ENCODE measurements at regions not wholly inside any gene's neighbourhood (a gene's known extent, or its start where the extent isn't known, plus 50 kb on each side); places are given as distances from the start of the nearest gene placed in this dataset.

DNA sequence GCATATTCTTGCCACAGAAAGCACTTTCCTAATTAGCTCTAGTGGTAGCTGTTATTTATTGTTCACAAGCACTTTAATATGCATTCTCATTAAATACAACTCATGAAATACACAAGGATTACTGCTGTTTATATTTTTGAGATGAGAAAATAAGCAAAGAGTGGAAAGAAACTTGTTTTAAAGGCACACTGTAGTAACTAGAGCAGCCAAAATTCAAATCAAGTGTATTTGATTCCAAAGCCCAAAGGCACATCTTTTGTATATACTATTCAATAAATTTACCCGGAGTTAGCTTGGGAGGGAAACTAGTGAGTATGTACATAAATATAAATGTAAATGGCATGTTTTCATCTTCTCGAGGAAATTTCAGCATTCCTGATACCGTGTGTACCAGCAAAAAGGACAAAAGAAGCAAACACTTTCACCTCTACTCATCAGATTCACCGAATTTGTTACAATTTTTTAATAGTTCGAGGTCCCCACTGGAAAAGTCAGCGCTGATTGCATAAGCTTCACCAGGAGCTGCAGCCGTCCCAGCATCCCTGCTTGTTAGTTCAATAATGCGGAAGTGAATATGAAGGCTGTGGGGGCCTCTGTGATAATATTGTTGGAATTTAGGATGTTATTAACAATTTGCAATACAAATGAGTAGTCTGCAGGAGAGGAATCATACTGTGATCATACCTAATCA, 371.6 kb upstream of the MON1B start:
- no peak for DNase-seq

DNA sequence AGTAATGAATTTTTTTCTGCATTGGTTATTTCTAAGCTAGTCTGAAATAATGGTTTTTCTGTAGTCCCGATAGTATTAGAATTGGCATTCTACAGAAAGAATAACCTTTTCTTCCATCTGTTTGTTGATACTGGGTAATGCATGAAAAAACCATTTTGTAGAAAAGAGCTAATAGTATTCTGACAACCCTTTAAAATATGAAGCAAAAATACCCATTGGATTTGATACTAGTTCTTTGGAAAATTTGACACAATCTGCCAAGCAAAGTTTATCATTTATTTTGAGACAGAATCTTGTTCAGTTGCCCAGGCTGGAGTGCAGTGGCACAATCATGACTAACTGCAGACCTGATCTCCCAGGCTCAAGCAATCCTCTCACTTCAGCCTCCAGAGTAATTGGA, 366.8 kb upstream of the MON1B start:
- DNase-seq: no peak

DNA sequence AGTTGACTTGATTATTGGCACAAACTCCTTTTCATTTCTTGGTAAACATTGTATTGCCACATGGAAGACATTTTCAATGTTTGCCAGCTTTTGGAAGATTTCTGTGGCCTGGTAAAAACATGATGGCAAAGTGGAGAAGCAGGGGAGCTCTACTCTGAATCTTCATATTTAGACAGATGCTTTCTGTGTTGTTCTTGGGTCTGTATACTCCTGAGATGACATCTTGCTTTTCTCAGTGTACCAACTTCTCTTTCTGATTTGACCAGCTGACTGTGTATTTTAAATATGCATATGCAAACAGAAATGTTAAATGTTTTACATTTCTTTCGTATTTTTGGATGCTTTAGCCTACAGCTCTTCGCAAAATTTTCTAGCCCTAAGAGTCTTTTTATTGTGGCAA, 366.2 kb upstream of the MON1B start:
- no peak for DNase-seq

DNA sequence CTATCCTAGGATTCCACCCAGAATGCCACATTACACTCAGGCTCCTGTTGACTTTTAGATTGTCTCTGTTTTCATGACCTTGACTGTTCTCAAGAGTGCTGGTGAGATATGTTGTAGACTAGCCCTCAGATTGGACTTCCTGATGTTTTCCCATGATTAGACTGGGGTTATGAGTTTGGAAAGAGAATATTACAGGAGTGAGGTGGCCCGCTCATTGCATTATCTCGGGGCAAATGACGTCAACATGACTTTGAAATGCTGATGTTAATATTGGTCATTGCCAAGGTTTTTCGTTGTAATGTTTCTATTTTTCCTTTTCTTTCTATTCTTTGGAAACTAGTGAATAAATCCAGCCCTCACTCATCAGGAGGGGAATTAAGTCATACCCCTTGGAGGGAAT, 355.7 kb upstream of the MON1B start:
- DNase-seq: no peak

DNA sequence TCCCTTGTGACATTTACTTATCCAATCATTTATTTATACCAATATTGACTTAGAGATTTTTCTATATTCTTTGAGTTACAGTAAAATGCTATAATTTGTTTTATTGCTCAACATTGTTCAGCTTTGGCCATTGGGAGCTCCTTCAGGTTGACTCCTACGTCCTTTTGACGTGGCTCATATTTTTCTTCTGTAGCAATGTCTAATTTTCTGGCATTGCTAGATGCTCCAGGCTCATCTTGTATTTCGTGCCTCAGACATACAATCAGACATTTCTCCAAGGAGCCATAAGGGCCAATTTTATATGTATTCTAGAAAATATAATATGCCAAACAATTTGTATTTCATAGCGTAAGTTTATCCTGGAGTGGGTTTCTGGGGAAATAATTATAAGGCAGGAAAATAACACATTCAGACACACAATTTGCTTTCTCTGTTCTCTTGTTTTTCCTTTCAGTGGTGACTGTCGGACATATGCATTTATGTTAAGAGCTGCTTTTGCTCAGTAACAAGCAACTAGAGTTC, 355.1 kb upstream of the MON1B start:
- no peak for DNase-seq

DNA sequence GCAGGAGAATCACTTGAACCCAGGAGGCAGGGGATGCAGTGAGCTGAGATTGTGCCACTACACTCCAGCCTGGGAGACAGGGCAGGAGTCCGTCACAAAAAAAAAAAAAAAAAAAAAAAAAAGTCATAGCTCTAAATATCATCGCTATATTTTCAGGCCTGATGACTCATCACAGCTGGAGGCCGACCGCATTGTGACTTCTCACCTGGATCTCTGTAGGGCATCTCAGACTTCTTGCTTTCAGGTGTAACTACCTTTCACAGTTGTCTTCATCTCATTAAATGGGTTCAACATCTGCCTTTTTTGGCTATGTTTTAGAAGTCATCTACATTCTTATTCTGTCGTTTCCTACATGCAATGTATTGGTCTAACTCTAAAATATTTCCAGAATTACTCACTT, 353.1 kb upstream of the MON1B start:
- DNase-seq: no peak

DNA sequence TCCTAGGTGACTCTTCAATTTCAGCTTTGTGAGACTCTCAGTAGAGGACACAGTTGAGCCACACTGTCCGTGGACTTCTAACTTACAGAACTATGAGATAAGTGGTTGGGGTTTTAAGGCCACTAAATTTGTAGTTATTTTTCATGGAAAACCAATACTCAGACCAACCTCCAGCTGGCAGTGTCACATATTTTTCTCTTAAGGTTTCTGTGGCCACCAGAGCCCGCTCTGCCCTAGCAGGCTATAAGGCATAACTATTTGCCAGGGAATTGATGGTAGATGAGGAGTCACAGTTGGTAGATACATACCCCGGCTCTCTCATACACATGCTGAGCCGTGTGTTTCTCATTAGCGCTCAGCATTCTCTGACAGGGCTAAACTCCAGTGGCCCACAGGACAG, 336.8 kb upstream of the MON1B start:
- no peak for DNase-seq

DNA sequence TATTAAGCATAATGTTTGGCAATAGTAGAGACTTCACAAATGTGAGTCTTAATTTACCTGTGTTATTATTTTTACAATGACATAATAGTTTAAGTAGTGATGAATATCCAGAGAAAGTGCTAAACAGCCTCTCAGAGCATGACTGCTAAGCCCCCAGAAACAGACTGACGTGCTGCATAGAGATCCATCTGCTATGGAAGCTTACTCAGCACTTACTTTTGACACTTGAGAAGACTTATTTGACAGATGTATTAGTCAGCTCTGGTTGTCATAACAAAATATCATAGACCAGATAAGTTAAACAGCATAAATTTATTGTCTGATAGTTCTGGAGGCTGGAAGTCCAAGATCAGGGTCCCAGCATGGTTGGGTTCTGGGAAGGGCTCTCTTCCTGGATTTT, 334.9 kb upstream of the MON1B start:
- DNase-seq: no peak

DNA sequence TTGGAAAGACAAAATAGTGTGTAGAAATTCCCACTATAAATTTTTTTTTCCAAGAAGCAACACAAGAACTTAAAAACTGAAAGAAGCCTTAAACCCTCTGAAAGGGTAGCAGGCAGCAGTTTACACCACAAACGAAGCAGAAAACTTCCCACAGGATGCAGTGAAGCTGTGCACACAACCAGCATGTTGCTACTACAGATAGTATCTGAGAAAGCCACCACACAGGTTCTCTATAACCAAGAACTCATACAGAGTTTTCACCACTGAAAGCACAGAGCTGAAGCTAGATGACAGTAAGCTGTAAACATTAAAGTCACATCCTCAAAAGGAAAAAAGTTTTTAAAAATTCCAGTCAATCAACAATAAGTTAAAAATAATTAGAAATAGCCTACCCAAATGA, 333.6 kb upstream of the MON1B start:
- no peak for DNase-seq

DNA sequence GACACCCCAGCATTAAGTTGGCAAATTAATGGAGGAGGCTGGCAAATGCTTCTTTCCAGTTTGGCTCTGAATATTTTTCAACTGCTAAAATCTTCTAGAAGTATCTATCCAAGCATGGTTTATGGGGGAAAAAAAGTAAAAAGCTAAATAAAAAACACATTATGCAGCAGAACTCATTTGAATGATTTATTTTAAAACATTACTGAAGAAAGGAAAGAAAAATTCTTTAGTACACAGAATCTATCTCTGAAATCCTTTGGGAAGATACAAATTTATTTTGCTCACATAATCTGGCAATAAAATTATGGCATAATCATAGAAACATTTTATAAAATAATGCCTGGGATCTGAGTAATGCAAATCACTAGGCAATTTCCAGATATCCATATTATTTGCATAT, 328.1 kb upstream of the MON1B start:
- no peak for DNase-seq

DNA sequence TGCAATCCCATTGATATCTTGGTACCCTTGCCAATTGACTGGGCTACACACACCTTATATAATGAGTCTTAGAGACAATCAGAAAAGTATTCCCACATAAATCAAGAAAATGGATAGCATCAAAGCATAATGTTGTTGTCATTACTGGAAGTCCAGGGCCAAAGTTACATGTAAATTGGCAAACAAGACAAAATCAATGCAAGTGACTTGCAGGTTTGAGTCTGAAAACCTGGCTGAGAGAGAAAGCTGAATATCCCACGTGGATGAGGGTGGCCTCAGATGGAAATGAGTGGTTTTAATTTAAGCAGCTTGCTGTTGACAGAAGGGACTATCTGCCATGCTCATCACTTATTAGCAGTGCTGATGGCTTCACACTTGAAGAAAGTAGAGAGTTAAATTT, 324.0 kb upstream of the MON1B start:
- DNase-seq: no peak

DNA sequence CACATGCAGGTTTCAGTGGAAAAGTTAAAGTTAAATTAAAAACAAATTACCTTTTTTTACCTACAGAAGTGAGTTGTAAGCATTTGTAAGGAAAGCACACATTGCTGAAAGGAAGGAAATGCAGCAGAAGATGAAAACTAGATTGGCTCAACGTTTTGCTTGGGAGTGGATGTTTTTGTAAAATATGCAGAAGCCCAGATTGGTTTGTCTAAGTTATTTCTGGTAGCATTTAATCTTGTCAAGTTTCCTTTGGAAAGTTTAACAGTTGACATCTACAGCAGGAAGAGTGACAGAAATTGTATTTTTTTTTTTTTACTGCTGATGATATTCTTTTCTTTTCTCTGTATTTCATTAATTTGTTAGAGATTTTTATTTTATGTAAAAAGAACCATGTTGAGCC, 315.1 kb upstream of the MON1B start:
- no peak for DNase-seq

DNA sequence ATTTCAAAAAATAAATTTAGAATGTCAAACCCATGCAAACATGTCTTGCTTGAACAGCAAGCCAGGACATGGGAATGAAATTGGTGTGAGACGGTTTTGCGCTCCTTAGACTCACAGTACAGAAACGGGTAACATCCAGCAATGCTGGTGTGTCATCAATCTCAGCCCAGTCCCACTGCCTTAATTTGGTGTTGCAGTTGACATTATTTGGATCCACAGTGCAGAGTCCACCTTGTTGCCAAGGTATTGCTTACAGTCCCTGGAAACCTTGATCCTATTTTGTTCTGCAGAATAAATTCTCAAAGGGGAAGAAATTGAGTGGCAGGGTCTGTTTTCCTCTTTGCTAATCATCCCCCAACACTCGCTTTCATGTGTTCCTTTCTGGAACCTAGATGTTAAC, 311.6 kb upstream of the MON1B start:
- no peak for DNase-seq

DNA sequence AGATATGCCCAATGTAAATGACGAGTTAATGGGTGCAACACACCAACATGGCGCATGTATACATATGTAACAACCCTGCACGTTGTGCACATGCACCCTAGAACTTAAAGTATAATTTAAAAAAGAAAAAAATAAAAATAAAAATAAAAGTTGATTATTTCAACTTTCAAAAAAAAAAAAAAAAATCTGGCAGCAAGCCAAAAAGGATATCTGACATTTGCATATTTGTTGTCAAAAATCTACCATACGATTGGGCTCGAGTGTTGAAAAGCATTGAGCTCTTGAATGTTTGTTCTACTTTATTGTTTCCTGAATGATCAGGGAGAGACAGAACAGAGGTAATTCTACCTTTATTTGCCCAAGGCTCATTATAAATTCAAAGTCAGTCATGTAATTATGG, 310.5 kb upstream of the MON1B start:
- peak; percentile 62 for DNase-seq

DNA sequence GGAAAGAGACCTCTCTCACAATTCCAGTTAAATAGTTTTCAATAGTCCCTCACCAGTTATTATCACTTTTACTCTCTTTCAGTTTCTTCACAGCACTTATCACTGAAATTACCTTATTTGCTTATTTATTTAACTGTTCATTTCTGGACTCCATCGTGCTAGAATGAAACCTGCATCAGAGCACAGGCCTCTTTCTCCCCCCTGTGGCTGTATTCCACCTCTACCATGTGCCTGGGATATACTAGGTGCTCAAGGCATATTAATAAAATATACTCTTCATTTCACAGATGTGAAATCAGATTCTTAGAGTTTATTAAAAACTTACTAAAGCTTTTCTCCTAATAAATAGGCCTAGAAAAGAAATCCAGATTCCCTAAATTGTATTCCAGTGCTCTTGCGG, 308.9 kb upstream of the MON1B start:
- DNase-seq: no peak

DNA sequence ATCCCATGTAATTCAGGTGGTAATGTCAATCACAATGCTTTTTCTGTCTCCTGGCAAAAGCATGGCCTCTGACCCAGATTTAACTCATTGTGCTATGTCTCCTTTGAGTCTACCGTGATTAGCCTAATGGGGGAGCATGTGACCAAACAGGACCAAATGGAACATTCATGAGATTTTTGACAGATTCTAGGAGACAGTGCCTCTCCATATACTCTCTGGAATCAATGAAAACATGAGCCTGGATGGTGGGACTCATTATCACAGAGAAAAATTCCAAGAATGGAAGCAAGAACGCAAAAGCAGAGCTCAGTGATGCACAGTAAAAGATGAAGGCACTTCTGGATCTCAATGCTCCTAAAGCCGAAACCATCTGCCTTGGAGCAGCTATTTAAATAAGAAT, 307.9 kb upstream of the MON1B start:
- no peak for DNase-seq

DNA sequence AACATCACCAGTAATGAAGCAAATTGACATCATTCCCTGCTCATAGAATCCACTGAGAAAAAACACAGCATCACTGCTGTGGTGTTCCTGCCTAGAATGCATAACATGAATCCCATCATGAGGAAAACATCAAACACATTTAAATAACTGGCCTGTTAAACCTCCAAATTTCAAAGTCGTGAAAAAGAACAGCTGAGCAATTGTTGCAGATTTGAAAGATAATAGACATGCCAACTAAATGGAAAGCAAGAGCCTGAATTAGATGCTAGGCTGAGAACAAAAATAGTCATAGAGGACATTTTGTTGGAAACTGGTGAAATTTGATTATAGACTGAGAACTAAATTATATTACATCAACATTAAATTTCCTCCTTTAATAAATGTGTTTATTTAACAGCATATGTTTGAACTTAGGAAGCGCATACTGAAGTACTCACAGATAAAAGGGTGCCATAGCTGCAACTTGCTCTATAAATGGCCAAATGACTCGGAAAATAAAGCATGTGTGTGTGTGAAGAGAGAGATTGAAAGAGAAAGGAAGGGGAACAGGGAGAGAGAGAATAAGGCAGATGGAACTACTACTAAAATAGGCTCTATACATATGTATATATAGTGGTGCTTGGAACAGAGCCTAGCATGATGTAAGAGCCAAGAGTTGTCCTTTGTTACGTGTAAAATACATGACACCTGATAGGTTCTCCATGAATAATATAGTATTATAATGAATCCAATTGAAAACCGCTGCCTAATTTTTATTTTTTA, 305.0 kb upstream of the MON1B start:
- DNase-seq: no peak

DNA sequence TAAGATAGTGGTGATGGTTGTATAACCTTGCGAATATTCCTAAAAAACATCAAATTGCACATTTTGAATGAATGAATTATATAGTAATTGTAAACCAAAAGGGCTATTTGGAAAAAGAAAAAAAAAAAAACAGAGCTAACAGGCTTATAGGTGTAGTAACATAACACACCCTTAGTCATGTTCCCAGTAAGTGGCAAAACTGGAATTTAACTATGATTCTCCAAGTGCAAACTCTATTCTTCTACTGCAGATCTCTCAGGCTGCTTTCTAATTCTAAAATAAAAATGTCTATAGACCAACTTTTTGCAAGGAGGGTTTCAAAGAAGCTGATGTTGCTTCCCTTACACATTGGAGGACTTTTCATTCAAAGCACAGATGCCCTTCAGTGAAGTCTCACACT, 293.2 kb upstream of the MON1B start:
- no peak for DNase-seq

DNA sequence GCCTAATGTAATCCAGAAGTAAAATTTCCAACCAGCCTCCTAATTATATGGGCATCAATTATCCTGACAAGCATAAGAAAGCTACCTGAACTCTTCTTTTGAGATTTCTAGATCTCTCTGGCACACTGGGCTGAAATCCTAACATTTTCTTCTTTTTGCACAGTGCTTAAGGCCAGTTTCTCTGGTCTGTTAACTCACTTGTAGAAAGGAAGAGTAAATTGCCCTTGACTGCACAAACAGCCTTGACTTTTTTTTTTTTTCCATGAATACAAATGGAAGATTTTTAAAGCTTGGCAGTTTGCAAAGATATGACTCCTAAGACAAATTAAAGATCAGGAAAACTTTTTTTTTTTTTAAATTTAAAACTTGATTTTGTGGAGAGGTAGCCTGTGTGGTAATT, 291.2 kb upstream of the MON1B start:
- no peak for DNase-seq

DNA sequence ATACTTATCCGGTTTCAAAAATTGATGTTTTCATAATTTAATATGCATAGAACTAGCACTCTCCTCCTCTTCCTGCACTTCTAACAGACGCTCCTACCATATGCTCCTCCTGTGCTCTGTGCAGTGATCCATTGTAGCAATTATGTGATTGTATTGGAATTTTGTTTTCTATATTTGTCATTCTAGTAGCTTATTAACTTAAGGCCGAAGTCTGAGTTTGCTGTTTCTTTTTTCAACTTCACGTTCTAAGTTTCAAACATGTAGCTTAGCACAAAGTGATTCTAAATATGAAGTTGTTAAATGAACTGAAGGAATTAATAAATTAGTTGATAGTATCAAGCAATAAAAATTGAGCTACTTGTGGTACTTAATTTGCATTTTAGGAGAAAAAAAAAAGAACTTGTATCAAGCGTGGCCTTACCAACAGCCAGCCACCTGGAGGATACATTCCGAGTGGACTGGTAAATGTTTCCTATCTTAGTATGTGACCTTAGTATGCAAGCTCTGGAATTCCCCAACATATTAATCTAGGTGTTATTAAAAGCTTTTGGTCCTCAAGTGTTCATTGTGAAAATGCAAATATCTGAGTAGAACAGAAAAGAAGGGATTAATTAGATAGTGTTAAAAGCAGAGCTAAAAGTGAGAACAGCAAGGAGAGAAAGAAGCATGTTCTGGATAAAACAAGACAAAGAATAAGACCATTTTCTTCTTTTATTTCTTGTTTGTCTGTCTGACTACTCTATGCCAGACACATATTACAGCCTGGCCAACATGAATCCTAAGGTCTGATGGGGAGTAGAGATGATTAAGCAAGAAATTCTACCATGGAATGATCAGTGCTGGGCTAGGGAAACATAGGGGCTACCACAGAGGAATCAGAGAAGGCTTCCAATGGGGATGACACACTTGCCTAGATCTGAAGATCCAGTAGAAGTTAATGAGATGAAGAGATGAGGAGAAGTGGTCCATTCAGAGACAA, 290.4 kb upstream of the MON1B start:
- no peak for DNase-seq

DNA sequence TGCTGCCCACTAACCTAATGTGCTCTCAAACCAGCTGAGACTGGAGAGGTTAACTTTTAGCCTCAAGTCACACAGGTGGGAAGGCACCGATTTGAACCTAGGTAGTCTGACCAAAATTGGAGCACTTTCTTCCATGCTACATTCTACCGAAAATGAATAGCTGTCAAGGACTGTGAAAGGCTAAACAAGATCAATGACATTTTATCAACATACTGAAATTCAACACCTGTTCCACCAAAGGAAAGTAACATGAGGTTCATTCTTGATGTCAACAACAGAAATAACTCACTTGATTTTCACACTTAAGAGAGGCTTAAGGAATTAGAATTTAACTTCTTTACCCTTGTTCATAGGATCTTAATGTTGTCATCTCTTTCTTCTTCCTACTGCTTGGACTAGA, 284.4 kb upstream of the MON1B start:
- no peak for DNase-seq

DNA sequence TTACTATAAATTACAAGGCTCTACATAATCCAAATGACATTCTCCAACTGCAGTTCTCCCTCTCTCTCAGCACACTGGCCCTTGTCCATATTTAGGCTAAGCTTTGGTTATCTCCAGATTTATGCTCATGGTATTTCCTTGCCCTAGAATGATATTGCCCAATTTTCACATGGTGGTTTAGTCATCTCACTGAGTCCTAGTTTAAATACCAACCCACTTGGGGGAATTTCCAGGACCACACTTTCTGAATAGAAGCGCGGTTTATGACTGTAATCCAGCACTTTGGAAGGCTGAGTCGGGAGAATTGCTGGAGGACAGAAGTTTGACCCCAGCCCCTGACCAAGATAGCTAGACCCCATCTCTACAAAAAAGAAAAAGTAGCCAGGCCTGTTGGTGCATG, 280.1 kb upstream of the MON1B start:
- no peak for DNase-seq

DNA sequence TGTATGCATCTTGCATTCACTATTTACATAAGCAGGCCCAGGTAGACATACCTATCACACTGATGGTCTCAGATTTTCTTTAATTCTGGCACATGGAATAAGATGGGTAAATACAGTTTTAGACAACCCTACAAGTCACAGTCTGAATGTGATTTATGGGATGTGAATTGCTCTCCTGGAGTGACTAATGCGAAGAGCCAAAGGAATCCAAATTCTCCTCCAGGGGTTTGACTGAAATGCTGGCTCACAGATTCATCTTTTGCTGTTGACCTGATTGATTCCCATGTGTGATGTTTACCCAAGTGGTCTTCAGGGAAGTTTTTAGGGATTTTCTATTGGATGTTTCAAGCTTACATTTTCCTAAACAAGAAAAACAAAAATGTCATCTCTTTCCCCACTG, 277.9 kb upstream of the MON1B start:
- no peak for DNase-seq

DNA sequence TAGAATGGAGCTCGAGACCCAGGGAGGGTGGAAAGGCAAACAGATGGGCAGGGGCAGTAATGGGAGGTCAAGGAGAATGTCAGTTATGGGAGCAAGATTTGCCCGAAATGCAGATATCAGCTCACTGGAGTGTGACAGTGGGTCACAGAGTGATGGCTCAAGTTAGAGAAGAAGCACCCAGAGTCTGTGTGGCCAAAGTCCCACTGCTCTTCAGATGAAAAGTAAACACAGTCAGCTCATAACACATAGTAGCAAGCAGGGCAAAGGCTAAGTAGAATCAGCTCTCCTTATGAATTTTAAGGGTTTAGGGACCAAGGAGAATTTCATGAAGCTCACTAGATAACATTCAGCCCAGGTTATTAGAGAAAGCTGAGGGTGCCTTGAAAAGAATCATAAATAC, 264.9 kb upstream of the MON1B start:
- DNase-seq: no peak

Measured in NCI-H526 treated with DMSO at 0.1 percent for 48 hours (cell line).